D341Med (cell line): ENCODE measurements at regions not wholly inside any gene's neighbourhood (a gene's known extent, or its start where the extent isn't known, plus 50 kb on each side); places are given as distances from the start of the nearest gene placed in this dataset.

Experiments
- DNase-seq: peaks from one replicate; pipeline ENCODE4 v3.0.0; 2012; ENCODE audit warnings: low spot score

DNA sequence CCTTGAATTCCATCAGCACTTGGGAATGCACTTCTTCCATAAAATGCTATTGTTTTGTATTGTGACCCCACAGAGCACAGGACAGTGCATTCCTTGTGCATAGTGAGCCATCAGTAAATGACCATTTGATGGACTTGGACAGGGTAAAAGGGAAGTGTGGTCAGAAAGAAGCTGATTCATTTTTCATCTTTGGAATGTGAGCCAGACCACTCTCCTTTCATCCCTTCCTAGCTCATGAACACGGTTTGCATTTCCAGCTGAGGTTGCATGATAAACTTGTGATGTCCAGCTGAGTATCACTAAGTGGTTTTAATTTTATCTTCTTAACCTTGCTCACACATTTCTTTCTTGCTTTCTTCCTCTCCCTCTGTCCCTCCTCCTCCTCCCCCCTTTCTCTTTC is 101.3 kb downstream of the NUDT12 start:
- no peak for DNase-seq

DNA sequence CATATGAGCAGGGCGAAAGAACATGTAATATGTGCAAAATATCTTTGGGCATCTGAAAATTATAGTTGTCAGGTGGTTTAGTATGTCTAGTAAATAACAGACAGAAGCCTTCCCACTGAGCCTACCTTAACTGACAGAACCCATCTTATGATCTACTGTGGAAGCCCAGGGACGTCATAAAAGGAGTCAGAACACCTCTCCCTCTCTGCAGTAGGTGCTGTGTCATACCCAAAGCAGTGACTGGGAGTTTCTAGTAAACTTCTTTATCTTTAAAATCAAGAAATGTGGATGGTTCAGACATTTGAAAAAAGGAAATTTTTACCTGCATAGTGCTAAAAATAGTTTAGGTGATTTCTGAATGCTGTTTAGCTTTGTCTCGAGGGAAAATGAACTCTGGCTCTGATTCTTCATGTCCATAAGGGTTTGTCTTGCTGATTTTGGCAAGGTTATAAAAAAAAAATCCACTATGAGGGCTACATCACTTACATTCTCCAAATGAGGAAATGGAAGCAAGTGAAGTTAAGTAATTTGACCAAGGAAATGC is 104.0 kb downstream of the NUDT12 start:
- no peak for DNase-seq

DNA sequence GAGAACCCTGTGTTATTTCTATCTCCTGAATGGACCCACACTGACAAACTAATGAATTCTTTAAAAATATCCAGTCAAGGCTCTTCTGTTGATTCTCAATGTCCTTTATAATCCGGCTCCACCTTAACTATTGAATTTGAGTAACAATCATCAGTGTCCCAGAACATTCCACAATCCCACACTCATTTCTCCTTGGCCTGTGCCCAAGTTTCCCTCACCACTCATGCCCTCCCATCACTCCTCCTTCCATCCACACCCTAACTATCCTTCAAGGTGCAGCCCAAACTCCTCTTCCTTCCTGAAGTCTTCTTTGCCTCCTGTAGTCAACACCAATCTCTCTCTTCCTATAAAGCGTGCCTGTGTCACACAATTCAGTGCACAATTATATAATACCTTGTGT is 106.1 kb downstream of the NUDT12 start:
- DNase-seq, result no peak

DNA sequence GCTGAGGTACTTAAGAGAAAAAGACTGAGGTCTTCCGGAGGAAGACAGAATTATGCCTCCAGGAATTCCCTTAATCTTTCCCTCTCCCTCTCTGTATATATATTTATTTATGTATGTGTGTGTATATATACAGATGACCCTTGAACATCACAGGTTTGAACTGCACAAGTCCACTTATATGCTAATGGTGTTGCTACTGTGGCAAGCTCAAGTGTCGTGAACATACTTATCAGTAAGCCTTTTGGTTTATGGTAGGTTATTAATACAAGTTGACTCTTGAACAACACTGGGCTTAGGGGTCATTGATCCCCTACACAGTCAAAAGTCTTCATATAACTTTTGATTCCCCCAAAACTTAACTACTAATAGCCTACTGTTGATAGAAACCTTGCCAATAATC is 106.8 kb downstream of the NUDT12 start:
- DNase-seq, result no peak

DNA sequence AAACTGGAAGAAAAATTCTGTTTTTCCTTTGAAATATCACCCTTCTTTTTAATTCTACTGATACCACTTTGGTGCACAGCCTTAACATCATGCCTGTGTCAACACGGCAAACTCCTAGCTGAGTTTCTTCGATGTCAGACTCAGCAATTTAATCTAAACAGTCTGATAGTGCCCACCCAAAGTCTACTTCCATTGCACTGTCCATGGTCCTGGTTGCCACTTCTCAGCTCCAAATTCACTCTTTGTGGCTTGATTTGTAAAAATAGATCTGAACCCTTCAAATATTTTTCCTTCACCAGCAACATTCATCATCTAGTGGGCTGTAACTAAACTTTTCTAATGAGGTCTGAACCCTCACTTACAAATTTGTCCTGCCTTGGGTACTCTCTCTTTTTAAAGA is 107.8 kb downstream of the NUDT12 start:
- DNase-seq, result no peak

DNA sequence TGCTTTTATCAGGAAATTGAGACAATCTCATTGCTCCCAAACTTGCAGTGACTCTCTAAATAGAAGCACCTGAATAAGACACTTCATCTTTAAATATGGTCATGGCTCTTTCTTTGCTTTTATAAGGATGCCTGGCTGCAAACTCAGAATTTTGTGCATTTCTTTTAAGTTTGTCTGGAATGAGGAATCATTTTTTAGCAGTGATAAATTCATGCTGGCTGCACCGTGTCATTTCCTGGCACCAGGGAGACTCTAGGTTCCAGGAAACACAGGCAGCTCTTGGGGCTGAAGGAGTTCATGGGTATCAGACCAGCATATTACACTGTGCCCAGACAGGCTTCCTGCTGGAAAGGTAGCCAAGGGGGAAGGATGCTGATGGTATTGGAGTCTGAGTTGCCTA is 109.9 kb downstream of the NUDT12 start:
- DNase-seq, result no peak

DNA sequence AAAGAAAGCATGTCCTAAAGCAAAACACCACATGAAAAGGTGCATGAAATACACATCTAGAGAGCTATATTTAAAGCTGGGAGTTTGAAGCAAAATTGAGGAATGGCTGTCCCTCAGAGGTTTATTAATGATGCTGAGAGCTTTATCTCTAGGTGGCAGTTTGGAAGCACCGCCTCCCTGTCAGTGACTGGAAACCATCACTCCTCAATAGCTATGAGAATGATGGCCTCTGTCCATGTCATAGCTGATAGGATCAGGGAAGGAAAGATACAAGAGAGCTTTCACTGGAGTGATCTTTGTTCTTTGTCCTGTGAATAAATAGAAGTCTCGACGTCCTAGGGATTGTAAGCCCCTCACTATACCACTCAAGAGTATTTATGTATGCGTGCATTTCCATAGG is 110.5 kb downstream of the NUDT12 start:
- DNase-seq, result no peak

DNA sequence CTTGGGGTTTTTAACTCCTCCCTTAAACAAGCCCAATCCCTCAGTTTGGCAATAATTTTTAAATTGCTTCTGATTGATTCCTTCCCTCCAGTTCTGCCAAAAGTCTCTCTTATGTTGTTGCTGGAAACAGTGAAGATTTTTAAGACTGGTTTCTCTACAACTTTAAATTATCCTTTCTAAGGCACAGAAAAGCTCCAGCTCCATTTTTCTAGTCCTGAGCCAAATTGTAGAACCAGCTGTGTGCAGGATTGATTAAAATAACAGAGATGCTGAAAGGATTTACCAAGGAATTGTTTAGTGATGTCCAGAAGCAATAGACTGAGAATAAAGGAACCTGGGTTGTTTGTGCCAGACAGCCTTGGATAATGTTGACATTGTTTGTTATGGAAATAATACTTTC is 111.3 kb downstream of the NUDT12 start:
- DNase-seq, result no peak

DNA sequence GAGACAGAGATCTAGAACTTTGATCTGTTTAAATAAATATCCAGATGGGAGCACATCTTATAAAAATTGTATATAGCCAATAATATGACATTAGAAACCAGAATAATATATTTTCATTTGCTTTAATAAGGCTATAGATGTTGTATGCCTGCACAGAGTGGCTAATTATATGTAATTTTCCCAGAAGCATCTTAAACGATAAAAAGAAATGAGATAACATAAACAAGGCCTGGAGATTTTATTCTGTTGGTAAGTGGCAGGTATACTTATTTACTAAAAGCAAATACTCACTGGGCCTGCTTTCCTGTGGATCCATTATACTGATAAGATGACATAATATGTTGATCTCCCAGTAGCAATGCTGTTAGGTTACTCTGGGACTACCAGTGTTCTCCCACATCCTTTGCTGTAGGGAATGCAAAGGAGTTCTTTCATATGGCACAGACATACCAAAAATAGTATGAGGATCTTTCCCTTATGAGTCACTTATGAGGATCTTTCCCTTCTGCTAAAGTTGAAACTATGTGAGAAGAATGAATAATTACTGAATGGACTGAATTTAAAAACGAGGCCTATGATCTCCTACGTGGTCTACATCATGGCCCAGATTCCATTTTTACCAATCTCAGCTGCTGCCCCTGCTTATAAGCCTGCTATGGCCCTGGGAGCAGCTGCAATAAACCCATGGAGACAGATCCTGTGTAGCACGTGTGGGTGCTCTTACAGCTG is 112.1 kb downstream of the NUDT12 start:
- DNase-seq, result no peak

DNA sequence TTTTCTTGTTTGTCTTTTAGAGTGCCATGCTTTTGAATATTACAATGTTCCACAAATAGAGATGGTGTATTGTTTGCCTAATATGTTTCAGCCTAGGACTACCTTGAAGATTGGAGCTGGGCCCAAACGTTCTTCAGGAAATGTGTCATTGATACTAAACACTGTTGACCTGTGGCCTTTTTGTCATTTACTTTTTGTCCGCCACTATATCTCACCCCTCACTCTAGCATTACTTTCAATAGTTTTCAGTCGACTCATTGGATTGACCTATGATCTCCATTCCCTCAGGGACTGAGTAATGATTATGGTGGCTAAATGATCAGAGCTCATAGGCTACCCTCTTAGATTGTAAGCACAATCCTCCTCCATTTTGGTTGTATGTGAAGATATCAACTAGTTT is 115.8 kb downstream of the NUDT12 start:
- DNase-seq, result no peak

DNA sequence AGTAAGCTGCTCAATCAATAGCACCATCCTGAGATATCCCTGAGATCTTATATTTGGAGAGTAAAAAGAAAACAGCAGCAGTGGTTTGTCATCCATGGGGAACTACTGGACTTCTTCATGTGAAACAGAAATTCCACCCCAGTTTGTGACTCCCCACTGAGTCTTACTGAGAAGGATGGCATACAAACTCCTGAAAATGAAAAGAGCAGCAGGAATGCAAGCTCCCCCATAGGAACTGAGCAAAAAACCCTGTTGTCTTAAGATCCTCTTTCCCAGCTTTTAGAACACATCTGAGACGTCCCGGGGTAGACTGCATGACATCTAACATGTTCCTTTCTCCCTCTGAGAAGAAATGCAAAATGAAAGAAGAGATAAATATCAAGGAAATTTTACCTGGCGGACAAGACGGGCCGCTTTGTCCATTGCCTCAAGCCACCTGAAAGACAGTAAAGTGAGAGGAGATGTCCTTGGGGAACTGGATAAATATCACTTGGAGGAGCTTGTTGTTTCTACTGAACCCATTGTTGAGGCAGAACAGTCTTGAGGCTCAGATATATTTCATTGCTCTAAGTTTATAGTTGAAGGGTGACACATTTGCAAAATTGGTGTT is 117.1 kb downstream of the NUDT12 start:
- DNase-seq, result no peak

DNA sequence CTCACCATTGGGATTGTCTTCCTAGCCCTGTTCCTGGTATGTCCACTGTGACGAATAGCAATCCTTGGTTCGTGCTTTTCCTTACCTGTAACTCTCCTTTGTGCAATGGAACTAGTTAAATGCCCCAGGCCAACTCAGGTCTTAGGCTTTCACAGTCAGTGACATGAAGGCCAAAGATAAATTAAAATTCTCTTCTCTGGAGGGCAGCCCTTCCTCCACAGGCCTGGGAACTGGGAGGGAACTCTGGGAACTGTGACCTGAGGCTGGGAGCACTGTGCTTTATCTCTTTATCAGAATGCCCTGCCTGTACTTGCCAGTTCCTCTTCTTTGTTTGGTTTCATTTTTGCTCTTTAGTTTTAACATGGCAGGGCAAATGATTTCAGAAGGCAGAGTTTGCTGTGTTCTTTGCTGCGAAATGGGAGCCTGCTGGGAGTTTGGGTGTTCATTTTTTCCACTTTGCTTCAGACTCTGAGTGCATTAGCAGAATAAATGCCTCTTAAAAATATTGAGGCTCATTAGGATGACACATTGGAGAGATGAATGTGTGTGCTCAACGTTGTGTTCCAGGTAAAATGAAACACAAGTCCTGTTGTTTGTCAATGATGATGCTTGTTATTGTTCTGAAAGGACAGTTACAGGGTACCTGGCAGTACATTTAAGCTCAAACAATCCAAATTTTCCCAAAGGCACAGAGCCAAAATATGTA is 118.1 kb downstream of the NUDT12 start:
- no peak for DNase-seq

DNA sequence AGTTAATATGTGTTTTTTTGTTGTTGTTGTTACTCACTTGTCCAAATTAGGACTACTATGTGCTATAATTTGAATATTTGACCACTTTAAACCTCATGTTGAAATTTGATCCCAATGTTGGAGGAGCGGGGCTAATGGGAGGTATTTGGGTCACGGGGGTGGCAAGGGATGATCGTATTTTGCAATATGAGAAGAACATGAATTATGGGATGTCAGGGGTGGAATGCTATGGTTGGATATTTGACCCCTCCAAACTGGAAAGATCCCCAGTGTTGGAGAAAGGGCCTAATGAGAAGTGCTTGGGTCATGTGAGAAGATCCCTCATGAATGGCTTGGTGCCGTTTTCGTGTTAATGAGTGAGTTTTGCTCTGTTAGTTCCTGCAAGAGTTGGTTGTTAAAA is 119.8 kb downstream of the NUDT12 start:
- no peak for DNase-seq

DNA sequence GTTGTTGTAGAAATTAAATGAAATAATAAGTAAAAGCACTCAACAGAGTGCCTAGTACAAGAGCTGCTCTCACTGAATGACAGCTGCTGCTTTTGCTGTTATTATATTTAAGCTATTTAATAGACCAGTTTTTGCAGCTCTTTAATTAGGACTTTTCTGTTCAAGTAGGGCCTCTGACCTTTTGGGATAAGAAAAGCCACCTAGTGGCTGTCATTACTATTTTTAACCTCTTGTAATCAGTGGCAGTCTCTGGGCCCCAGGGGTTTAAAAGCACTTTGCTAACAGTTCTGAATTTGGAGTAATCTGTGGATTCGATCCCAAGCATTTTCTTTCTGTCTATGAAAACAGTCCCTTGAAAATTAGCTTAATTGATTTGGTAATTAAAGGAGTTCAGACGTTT is 121.1 kb downstream of the NUDT12 start:
- peak; percentile 16 for DNase-seq

DNA sequence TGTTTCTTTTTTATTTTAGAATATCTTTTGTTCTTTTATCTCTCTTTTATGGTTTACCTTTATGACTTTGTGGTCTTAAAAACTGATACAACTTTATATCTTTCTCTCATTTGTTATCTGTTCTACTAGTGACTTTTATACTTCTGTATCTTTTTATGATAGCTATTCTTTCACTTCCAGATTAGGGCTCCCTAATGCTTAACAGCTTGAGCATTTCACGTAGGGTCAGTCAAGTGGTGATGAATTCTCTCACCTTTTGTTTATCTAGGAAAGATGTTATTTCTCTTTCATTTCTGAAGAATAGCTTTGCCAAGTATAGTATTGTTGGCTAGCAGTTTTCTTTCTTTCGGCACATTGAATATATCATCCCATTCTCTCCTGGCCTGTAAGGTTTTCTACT is 123.6 kb downstream of the NUDT12 start:
- no peak for DNase-seq

DNA sequence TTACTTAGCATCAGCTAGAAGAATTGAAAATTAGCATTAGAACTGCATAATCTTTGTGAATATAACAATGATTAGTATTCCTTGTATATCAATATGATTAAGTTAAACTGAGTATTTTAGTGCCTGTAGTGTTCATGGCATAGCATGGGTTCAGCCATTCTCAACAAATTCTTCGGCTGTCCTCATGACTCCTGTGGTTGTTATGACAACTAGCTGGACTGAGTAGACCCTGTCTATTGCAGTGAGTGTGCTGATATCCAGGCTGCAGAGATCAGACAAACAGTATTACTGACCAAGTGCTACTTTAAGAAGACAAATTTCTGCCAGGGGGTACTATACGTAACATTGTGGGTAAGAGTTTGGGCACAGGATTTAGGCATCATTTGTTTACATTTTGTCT is 125.9 kb downstream of the NUDT12 start:
- no peak for DNase-seq

DNA sequence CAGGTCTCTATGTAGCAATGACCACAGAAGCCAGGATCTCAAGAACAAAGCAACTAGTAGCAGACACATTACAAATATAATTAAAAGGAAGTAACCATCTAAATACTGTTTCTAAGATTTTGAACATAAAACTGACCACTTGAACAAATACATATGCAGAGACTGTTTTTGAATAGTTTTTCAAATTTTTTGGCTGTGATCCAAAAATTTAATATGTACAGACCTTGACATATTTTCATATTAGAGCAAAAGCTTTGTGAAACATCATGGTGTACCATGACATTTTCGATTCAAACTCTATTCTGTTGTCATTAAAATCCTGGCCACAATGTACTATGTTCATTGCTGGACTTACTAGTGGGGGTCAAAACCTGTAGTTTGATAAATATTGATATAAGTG is 126.5 kb downstream of the NUDT12 start:
- no peak for DNase-seq

DNA sequence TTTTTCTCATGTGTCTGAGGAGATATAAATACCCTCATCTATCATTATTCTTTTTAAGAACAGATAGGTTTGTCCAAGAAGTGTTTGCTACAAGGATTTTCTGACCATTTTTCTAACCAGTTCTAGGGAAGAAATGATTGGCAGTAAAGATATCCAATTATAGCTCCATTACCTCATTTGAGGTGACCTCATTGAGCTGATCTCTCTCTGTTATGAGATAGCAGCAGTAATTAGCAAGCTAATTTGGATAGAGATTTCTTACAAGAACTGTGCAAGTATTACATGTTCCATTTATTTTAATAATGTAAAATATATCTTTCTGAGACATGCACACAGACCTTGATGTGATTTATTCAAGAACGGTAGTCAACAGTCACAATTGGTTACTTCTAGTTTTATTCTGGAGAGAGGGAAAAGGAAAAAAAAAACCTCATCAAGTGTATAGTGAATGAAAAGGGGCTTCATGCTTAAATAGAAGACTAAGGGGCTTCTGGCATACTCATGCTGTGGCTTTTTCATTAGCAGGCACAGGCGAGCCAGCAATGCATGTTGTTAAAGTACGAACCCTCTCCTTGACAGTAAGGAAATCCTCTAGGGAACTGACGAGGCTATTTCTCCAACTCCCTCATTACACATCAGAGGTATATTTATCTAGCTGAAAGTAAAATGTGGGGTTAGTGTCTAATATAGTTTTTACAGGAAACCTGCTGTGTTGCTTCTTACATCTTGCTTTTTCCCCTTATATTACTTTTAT is 127.3 kb downstream of the NUDT12 start:
- DNase-seq, result no peak

DNA sequence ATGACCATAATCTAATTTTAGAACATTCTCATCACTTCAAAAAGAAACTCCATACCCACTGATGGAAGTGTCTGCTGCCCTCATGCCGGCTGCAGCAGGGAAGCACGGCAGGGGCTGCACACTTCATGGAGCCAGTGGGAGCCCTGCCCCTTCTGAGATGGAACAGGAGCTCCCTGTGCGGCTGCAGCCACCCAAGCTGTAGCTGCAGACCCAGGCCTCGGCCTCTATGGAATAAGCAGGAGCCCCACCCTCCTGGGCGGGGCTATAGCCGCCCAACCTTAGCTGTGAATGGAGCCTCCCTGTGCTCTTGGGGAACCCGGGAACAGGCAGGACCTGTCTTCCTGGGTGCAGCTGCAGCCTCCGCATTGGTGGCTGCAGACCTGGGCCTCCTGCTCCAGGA is 128.5 kb downstream of the NUDT12 start:
- DNase-seq, result no peak

DNA sequence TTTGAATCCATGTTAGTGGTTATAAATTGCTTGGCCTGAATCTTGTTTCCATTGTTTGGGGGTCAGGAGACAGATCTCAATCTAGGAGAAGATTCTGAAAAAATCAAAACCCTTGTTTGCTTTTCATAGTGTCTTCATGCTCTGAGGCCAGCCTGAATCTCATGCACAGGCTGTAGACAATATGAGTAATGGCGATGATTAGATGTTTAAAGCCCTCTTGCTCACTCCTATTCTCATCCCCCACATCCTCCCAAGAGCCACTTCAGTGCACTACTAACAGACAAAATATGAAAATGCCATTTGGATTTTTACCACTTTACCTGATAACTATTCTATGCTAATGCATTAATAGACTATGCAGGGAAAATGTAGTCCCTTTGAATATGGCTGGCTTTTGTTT is 129.4 kb downstream of the NUDT12 start:
- DNase-seq, result no peak

DNA sequence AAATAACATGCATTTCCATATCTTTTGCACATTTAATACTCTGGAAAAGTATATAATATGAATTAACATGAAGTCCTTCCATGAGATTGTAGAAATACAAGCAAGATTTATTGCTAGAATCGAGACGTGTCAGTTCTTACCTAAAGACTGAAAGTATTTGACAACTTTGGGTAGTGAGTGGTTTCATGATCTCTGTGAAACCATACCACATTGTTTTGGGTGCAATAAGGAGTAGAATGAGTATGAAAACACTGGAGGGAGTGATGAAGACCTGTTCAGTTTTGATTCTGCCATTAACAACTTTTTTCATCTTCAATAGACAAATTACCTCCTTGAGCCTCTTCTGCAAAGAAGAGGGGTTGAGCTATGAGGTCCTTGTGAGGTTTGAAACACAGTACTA is 133.7 kb downstream of the NUDT12 start:
- DNase-seq, result no peak

DNA sequence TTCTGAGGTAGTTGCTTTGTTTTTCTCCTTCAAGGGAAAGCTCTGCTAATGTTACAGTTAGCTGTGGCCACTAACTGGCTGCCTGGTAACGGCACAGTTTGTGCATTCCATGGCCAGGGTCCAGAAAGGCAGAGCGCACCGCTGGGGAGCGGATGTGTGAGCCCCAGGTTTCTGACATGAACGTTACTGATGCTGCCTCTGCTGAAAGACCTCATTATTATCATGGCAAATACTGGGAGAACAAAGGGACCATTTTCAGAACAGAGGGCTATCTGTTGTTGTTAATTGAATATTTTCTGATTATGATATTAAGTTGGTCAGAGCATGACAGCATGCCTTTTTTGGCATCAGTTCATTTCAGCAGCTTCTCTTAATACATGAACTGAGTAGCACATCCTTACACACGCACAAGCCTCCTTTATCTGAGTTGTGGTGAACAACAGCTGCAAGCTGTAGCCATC is 134.1 kb downstream of the NUDT12 start:
- DNase-seq, result no peak
